ENCODE measurements at regions not wholly inside any gene's neighbourhood (a gene's known extent, or its start where the extent isn't known, plus 50 kb on each side); places are given as distances from the start of the nearest gene placed in this dataset.
"Not testable (repeated sequence)": the region's sequence is repeated elsewhere in the genome, so short reads cannot be mapped to it uniquely, and the experiment has no call there.

DNA sequence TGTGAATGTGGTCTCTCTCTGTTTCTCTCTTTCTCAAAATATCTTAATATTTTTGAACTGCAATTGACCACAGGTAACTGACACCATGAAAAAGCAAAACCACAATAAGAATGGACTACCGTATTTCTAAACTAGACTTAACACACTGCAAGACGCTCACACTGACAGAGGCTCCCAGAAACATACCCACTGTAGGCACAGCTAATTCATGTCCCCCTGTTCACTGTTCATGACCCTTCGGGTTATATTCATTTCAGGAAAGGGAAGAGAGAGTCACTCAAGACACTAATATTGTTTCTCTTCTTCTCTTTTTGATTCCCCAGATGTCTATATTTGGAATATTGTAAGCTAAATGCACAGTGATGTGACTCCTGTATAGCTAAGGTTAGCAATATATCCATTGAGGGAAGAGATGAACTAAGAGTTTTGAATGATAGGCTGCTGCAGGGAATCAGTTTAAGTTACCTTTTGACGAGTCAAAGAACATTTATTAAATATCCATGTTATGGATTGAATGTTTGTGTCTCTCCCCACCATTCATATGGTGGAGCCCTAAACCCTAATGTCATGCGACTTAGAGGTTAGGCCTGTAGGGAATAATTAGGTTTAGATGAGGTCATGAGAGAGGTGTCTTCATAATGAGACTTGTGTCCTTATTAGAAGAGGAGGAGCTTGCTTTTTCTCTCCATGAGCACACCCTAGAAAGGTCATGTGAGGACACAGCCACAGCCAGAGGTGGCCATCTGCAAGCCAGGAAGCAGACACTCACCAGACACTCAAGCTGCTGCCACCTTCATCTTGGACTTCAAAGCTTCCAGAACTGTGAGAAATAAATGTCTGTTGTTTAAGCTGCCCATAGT lies 216.6 kb upstream of the GRM7 start:
- intact Hi-C loops (cut with DNase I): no loop called here
- DNase-seq (ENCODE audit: missing footprints) (no peak), ATAC-seq (no peak)

DNA sequence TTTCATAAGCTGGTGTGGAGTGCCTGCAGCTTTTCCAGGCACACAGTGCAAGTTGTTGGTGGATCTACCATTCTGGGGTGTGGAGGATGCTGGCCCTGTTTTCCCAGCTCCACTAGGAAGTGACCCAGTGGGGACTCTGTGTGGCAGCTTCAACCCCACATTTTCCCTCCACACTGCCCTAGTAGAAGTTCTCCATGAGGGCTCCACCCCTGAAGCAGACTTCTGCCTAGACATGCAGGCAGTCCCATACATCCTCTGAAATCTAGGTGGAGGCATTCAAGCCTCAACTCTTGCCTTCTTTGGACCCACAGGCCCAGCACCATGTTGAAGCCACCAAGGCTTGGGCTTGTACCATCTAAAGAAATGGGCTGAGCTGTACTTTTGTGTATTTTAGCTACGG lies 206.2 kb upstream of the GRM7 start:
- no peak for ATAC-seq
- intact Hi-C loops (cut with DNase I): no loop called here
- no peak for DNase-seq (ENCODE audit: missing footprints)

- ATAC-seq: no peak
- no peak for DNase-seq (ENCODE audit: missing footprints)
- intact Hi-C loops (cut with DNase I): no loop called here
Measured at GRCh38 chr3:6655275-6655674, 205.6 kb upstream of the GRM7 start.

DNA sequence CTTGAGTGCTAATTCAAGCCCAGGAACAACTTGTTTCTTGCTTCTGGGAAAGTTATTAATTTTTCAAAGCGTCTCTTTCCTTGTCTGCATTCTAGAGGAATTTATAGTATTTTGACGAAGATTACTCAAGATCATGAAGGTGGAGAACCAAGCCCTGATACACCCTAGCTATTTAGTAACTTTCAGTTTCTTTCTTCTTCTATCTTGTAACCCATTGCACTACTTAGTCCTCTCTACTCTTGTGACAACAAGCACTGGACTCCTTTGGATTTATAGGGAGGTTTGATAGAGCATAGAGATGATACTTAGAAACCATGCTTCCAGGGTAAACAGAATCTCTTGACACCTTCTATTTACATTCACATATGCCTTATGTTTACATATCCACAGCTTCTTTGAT lies 203.3 kb upstream of the GRM7 start:
- intact Hi-C loops (cut with DNase I): no loop called here
- ATAC-seq: no peak

GRCh38 chr3:6667354-6667753 lies 193.6 kb upstream of the GRM7 start:
- ATAC-seq: no peak
- intact Hi-C loops (cut with DNase I): no loop called here
- DNase-seq (ENCODE audit: missing footprints): no peak

More for the DNA sequence above, 203.3 kb upstream of the GRM7 start:
- DNase-seq (ENCODE audit: missing footprints): no peak

DNA sequence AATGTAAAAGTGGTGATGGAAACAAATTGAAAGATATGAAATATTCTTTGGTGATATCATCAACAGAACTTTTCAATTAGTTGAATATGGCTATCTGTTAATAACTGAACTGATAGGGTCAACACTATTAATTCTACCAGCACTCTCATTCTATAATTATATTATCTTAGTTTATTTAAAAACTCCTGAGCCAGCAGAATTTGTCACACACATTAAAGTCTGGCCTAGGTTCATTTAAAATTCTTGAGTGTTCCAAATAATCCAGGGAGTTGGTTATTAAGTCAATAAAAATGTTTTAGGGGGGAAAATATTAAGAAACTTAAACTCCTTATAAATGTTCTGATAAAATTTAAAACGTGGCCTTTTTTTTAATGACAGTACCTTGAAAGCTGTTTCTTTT lies 189.6 kb upstream of the GRM7 start:
- intact Hi-C loops (cut with DNase I): no loop called here
- DNase-seq (ENCODE audit: missing footprints): no peak
- ATAC-seq: no peak

GRCh38 chr3:6679510-6679909 lies 181.4 kb upstream of the GRM7 start:
- no peak for DNase-seq (ENCODE audit: missing footprints)
- no peak for ATAC-seq
- intact Hi-C loops (cut with DNase I): no loop called here

DNA sequence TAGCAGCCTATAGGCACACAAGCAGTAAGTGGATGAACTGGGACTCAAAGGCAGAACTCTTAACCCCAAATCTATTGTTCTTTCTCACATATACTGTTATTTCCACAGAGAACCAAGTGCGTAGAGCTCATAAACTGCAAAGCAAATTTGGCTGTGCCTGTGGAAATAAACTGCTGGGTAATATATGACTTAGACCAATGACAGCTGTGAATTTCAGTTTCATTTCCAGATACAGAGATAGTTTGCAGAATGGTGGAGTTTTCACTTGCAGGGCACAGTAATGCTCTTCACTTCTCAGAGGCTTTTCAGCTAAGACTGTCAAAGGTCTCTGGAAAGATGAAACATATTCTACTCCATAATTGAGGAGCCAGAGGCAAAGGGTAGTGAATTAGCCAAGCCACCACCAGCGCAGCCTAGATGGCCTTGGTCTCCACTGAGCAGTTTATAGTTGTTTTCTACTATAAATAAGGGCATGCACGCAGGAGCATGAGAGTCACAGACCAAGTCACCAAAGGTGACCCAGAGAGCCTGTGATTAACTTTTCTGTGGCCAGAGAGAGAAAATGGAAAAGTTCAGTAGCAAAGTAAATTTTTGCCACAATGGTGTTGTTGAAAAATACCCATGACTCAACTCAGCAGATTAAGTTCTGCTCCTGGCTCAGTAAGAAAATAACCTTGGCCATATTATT lies 180.7 kb upstream of the GRM7 start:
- DNase-seq (ENCODE audit: missing footprints) (no peak), ATAC-seq (no peak)
- intact Hi-C loops (cut with DNase I): no loop called here

DNA sequence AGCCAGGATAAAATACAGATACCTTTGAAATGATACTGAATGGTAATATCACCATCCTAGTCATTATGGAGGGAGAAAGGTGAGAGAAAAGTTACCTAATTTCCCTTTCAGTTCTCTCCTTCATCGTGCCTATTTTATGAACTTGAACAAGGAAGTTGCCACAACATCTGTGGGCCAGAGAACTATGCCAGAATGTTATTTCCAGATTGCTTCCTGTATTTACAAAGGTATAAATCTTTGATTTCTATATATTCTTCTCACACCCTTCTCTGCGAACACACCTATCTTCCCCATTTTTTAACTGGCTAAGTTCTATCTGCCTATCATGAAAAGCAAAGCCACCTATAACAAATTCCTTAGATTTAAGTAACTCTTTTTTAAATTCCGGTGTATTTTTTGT lies 163.6 kb upstream of the GRM7 start:
- intact Hi-C loops (cut with DNase I): no loop called here
- ATAC-seq (no peak), DNase-seq (ENCODE audit: missing footprints) (no peak)

GRCh38 chr3:6697722-6698121 lies 163.2 kb upstream of the GRM7 start:
- no peak for ATAC-seq

GRCh38 chr3:6704817-6705216 lies 156.1 kb upstream of the GRM7 start:
- ATAC-seq; DNase-seq (ENCODE audit: missing footprints); intact Hi-C loops (cut with DNase I): not testable (repeated sequence)

More at GRCh38 chr3:6697722-6698121, 163.2 kb upstream of the GRM7 start:
- DNase-seq (ENCODE audit: missing footprints): no peak
- intact Hi-C loops (cut with DNase I): no loop called here

- DNase-seq (ENCODE audit: missing footprints) (no peak), ATAC-seq (no peak)
Measured at GRCh38 chr3:6706777-6707176, 154.1 kb upstream of the GRM7 start.

DNA sequence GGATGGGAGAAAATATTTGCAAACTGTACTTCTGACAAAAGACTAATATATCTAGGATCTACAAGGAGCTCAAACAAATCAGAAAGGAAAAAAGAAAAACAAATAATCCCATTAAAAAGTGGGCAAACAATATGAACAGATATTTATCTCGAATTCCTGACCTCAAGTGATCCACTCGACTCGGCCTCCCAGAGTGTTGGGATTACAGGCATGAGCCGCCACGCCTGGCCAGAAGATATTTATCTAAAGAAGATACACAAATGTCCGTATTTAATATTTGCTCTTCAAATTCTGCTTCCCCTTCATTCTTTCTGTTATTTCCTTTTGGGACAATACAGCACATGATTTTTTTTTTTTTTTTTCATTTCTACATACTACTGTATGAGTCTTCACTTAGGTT lies 151.7 kb upstream of the GRM7 start:
- ATAC-seq: no peak
- intact Hi-C loops (cut with DNase I): no loop called here
- DNase-seq (ENCODE audit: missing footprints): no peak

More at GRCh38 chr3:6706777-6707176, 154.1 kb upstream of the GRM7 start:
- intact Hi-C loops (cut with DNase I): no loop called here

DNA sequence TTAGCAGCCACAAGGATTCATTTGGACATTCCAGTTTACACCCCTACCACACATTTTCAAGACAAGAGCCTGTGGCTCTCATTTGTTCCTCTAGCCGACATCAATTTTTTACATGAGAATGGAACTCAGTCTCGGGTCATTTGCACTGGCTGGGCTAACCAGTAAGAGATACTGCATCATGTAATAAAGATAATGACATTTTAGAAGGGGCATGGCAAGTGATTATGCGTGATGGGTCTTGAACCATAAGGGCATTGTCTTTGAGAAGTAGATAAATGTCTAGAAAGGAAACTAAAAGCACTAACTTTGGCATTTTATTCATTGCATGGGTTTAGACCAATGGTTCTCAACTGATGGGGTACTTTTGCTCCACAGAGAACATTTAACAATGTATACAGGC lies 146.0 kb upstream of the GRM7 start:
- DNase-seq (ENCODE audit: missing footprints) (no peak), ATAC-seq (no peak)
- intact Hi-C loops (cut with DNase I): no loop called here

- intact Hi-C loops (cut with DNase I): no loop called here
- no peak for DNase-seq (ENCODE audit: missing footprints)
- no peak for ATAC-seq
Measured at GRCh38 chr3:6716420-6716819, 144.5 kb upstream of the GRM7 start.

DNA sequence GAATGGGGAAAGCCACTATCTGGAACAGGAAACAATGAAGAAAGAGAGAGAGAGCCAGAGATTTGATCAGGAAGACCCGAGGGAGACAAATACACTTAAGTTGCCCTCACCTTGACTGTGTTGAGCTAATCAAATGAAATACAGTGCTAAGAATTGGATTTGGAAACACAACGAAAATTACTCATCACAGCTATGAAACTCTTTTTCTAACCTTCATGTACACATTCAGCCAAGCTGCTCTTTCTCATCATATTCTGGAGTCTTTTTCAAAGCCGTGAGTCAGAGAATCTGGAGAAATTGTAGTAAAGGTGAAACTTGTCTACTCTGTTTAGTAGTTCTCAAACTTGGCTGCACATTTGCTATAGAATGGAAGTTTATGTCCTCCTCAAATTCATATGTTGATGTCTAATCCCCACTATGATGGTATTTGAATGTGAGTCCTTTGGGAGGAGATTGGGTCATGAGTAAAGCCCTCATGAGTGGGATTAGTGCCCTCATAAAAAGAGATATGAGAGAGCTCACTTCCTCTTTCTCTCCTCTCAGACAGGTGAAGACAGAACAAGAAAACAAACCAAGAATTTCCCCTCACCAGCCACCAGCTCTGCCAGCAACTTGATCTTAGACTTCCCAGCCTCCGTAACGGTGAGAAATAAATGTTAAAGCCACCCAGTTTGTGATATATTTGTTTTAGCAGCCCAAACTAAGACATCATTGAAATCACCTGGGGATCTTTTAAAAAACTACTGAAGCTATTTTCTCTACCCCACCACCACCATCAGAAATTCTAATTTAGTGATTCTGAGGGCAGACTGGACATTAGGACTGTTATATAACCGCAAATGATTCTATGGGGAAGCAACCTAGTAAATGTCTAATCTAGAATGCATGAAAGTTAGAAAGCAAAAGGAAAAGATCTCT lies 143.6 kb upstream of the GRM7 start:
- ATAC-seq: no peak
- no peak for DNase-seq (ENCODE audit: missing footprints)
- intact Hi-C loops (cut with DNase I): no loop called here

DNA sequence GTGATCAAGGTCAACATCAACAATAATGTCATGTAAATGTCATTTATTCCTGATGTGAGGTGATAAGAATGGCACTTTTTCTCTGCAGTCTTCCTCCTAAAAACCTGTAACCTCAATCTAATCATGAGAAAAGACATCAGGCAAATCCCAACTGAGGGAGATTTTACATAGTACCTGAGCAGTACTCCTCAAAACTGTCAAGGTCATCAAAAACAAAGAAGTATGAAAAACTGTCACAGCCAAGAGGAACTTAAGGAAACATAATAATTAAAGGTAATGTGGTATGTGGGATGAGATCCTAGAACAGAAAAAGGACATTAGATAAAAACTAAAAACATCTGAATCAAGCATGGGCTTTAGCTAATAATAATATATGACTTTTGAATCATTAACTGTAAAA lies 140.9 kb upstream of the GRM7 start:
- intact Hi-C loops (cut with DNase I): no loop called here
- DNase-seq (ENCODE audit: missing footprints) (no peak), ATAC-seq (no peak)

- DNase-seq (ENCODE audit: missing footprints): no peak
- intact Hi-C loops (cut with DNase I): no loop called here
- ATAC-seq: no peak
Measured at GRCh38 chr3:6721491-6721890, 139.4 kb upstream of the GRM7 start.

- no peak for ATAC-seq
- intact Hi-C loops (cut with DNase I): no loop called here
- DNase-seq (ENCODE audit: missing footprints): no peak
Measured at GRCh38 chr3:6723205-6723604, 137.7 kb upstream of the GRM7 start.

Measured in Right ventricle myocardium inferior (tissue), 1 donor.